ENCODE measurements at regions not wholly inside any gene's neighbourhood (a gene's known extent, or its start where the extent isn't known, plus 50 kb on each side); places are given as distances from the start of the nearest gene placed in this dataset.

GRCh38 chr6:113805173-113805790 lies 51.9 kb upstream of the MARCKS start:
- DNase-seq: peak; percentile 89

- DNase-seq: no peak
Observed at GRCh38 chr6:113805811-113806495, 51.2 kb upstream of the MARCKS start.
